H1 (cell line): ENCODE measurements at regions not wholly inside any gene's neighbourhood (a gene's known extent, or its start where the extent isn't known, plus 50 kb on each side); places are given as distances from the start of the nearest gene placed in this dataset.

ENCODE experiments used
- CTCF ChIA-PET: fragments of 300-600 bp; sonication (Branson Sonifier 250); formaldehyde crosslinking; loops from one replicate; lab custom pipeline; 2021; ENCODE audit not compliant: partially characterized antibody; lab: Charles Lee
- POLR2A ChIA-PET: fragments of 300-600 bp; sonication (Branson Sonifier 250); formaldehyde crosslinking; loops from one replicate; lab custom pipeline; 2021; ENCODE audit warnings: inconsistent platforms; ENCODE audit not compliant: partially characterized antibody; lab: Charles Lee
- DNase-seq, 2 experiments: peaks; one replicate each; pipeline versions ENCODE4 v3.0.0 to v3.0.0-alpha.2; 2010 to 2022; ENCODE audit warnings: low spot score in 2 of 2, low read depth in 1 of 2, mixed read lengths in 1 of 2
- FAIRE-seq: peaks from 2 replicates; lab custom pipeline; 2011; peaks lifted over from hg19 to GRCh38; lab: Jason Lieb, UNC
- H2AFZ ChIP-seq: 2 replicates; pipeline ENCODE4 v1.8.1; 2012; ENCODE audit warnings: low read length, inconsistent platforms
- H2AK5ac ChIP-seq: 2 replicates; pipeline ENCODE4 v1.6.1; 2013; ENCODE audit warnings: low read depth, low read length
- H2BK120ac ChIP-seq: replicated peaks from 2 replicates; pipeline ENCODE3; 2013; ENCODE audit warnings: low read depth, low read length, inconsistent platforms
- H2BK12ac ChIP-seq: 2 replicates; pipeline ENCODE4 v1.6.1; 2013; ENCODE audit warnings: low read depth, low read length
- H2BK15ac ChIP-seq: 2 replicates; pipeline ENCODE4 v1.6.1; 2013; ENCODE audit warnings: low read length
- H2BK20ac ChIP-seq: 2 replicates; pipeline ENCODE4 v1.6.1; 2013; ENCODE audit warnings: low read length
- H2BK5ac ChIP-seq: 2 replicates; pipeline ENCODE4 v1.6.1; 2013; ENCODE audit warnings: low read depth, low read length
- H3K14ac ChIP-seq: 2 replicates; pipeline ENCODE4 v1.6.1; 2013; ENCODE audit warnings: inconsistent platforms; ENCODE audit not compliant: insufficient read length
- H3K18ac ChIP-seq: 2 replicates; pipeline ENCODE4 v1.6.1; 2013; ENCODE audit warnings: low read length; ENCODE audit errors: extremely low read depth
- H3K23ac ChIP-seq: 2 replicates; pipeline ENCODE4 v1.6.1; 2013; ENCODE audit warnings: inconsistent platforms; ENCODE audit not compliant: insufficient read length
- H3K23me2 ChIP-seq: 2 replicates; pipeline ENCODE4 v1.6.1; 2013; ENCODE audit warnings: low read depth, low read length
- H3K27ac ChIP-seq: 2 replicates; pipeline ENCODE4 v1.6.1; 2011; ENCODE audit warnings: low read depth, low read length, inconsistent platforms
- H3K27me3 ChIP-seq, 4 experiments: replicated peaks in 1 of 4; 1 replicate in 1 of 4; 2 replicates in 3 of 4; pipeline versions ENCODE4 v1.6.1 to v1.8.1; 2011 to 2013; ENCODE audit warnings: low read length in 3 of 4, mild to moderate bottlenecking in 3 of 4, inconsistent platforms in 2 of 4, mixed read lengths in 2 of 4, moderate library complexity in 1 of 4; ENCODE audit not compliant: control insufficient read depth in 3 of 4, insufficient read depth in 3 of 4; ENCODE audit errors: extremely low read depth in 1 of 4
- H3K36me3 ChIP-seq, 4 experiments: 2 replicates each; pipeline versions ENCODE4 v1.6.1 to v1.8.1; 2011 to 2013; ENCODE audit warnings: mild to moderate bottlenecking in 4 of 4, low read length in 3 of 4, moderate library complexity in 2 of 4, control low read depth in 1 of 4, inconsistent platforms in 1 of 4; ENCODE audit not compliant: insufficient read depth in 4 of 4, control insufficient read depth in 2 of 4
- H3K4ac ChIP-seq: replicated peaks from 2 replicates; pipeline ENCODE3; 2013; ENCODE audit warnings: low read length, low read depth, mixed read lengths, inconsistent platforms; ENCODE audit not compliant: insufficient read length
- H3K4me1 ChIP-seq, 4 experiments: replicated peaks in 1 of 4; 1 replicate in 1 of 4; 2 replicates in 3 of 4; pipeline versions ENCODE4 v1.6.1 to v1.8.1; 2011 to 2013; ENCODE audit warnings: low read length in 3 of 4, inconsistent platforms in 2 of 4, mixed read lengths in 1 of 4; ENCODE audit not compliant: insufficient read depth in 4 of 4, control insufficient read depth in 3 of 4
- H3K4me2 ChIP-seq, 2 experiments: 2 replicates each; pipeline versions ENCODE4 v1.6.1 to v1.8.1; 2011 to 2013; ENCODE audit warnings: low read depth in 2 of 2, low read length in 2 of 2, control low read depth in 1 of 2, inconsistent platforms in 1 of 2, mild to moderate bottlenecking in 1 of 2; ENCODE audit not compliant: insufficient read depth in 1 of 2
- H3K4me3 ChIP-seq, 4 experiments: fragments of 200-600, 300-600 bp in 1 of 4; sonication (generic), shearing (Covaris generic), sonication (Bioruptor Twin) in 1 of 4; 2 replicates each; pipeline versions ENCODE4 v1.5.1 to v1.8.1; 2011 to 2016; ENCODE audit warnings: low read length in 4 of 4, low read depth in 3 of 4, control low read depth in 2 of 4, inconsistent platforms in 2 of 4, mild to moderate bottlenecking in 2 of 4, mixed read lengths in 1 of 4, moderate library complexity in 1 of 4; ENCODE audit not compliant: insufficient read depth in 2 of 4; ENCODE audit errors: extremely low read depth in 1 of 4
- H3K56ac ChIP-seq: replicated peaks from 2 replicates; pipeline ENCODE3; 2013; ENCODE audit warnings: low read depth, mild to moderate bottlenecking, mixed read lengths, low read length, inconsistent platforms; ENCODE audit not compliant: insufficient read length
- H3K79me1 ChIP-seq: 2 replicates; pipeline ENCODE4 v1.6.1; 2013; ENCODE audit warnings: low read depth, low read length, control low read depth
- H3K79me2 ChIP-seq, 2 experiments: 2 replicates each; pipeline versions ENCODE4 v1.6.1 to v1.8.1; 2012 to 2013; ENCODE audit warnings: low read length in 2 of 2, mild to moderate bottlenecking in 2 of 2, inconsistent platforms in 1 of 2; ENCODE audit not compliant: insufficient read depth in 2 of 2, control insufficient read depth in 1 of 2
- H3K9ac ChIP-seq, 4 experiments: replicated peaks in 1 of 4; 1 replicate in 1 of 4; 2 replicates in 3 of 4; pipeline versions ENCODE4 v1.6.1 to v1.8.1; 2011 to 2013; ENCODE audit warnings: low read depth in 3 of 4, low read length in 3 of 4, control low read depth in 2 of 4, mild to moderate bottlenecking in 2 of 4, moderate library complexity in 2 of 4, inconsistent platforms in 1 of 4; ENCODE audit errors: extremely low read depth in 1 of 4
- H3K9me3 ChIP-seq, 2 experiments: 2 replicates each; pipeline versions ENCODE4 v1.6.1 to v1.8.1; 2012 to 2013; ENCODE audit warnings: mild to moderate bottlenecking in 2 of 2, moderate library complexity in 2 of 2, control low read depth in 1 of 2, inconsistent platforms in 1 of 2, low read depth in 1 of 2, low read length in 1 of 2, mixed read lengths in 1 of 2; ENCODE audit not compliant: insufficient read depth in 2 of 2
- H4K20me1 ChIP-seq, 2 experiments: replicated peaks in 1 of 2; 2 replicates each; pipeline versions ENCODE3 to v1.8.1; 2011 to 2013; ENCODE audit warnings: inconsistent platforms in 2 of 2, low read length in 2 of 2, mild to moderate bottlenecking in 1 of 2; ENCODE audit not compliant: insufficient read depth in 2 of 2, control insufficient read depth in 1 of 2
- H4K5ac ChIP-seq: 2 replicates; pipeline ENCODE4 v1.6.1; 2013; ENCODE audit warnings: low read length, low read depth, mixed read lengths, inconsistent platforms; ENCODE audit not compliant: insufficient read length
- H4K8ac ChIP-seq: 2 replicates; pipeline ENCODE4 v1.8.0; 2013; ENCODE audit warnings: mild to moderate bottlenecking, moderate library complexity, low read length, inconsistent platforms; ENCODE audit not compliant: insufficient read depth; ENCODE audit errors: extremely low read depth
- H4K91ac ChIP-seq: replicated peaks from 2 replicates; pipeline ENCODE3; 2013; ENCODE audit warnings: low read length, mixed read lengths, inconsistent platforms; ENCODE audit not compliant: insufficient read length
- CEBPB ChIP-seq: IDR thresholded peaks from 2 replicates; pipeline ENCODE4 v1.6.1; 2012; ENCODE audit warnings: low read depth, low read length
- EP300 ChIP-seq, 2 experiments: IDR thresholded peaks; 1 replicate in 1 of 2; 2 replicates in 1 of 2; pipeline ENCODE4 v1.6.1; 2011 to 2012; ENCODE audit warnings: low read depth in 2 of 2, low read length in 2 of 2, mild to moderate bottlenecking in 2 of 2, borderline replicate concordance in 1 of 2, inconsistent platforms in 1 of 2, moderate library complexity in 1 of 2
- EZH2 ChIP-seq: fragments of 200-600 bp; sonication (generic); IDR thresholded peaks from 2 replicates; pipeline ENCODE4 v1.7.1; 2012; ENCODE audit warnings: low read depth, mild to moderate bottlenecking, moderate library complexity, low read length, inconsistent platforms; ENCODE audit not compliant: severe bottlenecking
- FOSL1 ChIP-seq: IDR thresholded peaks from 2 replicates; pipeline ENCODE4 v1.6.1; 2011; ENCODE audit warnings: mild to moderate bottlenecking, low read depth, low read length, moderate library complexity; ENCODE audit not compliant: insufficient read depth
- KDM5A ChIP-seq: fragments of 200-600 bp; IDR thresholded peaks from 2 replicates; pipeline ENCODE4 v1.7.1; 2012; ENCODE audit warnings: mild to moderate bottlenecking, low read length, inconsistent platforms, mixed read lengths
- POLR2A ChIP-seq, 2 experiments: IDR thresholded peaks; 1 replicate in 1 of 2; 2 replicates in 1 of 2; pipeline ENCODE4 v1.6.1; 2011; ENCODE audit warnings: low read depth in 2 of 2, low read length in 2 of 2, mild to moderate bottlenecking in 2 of 2; ENCODE audit errors: control extremely low read depth in 1 of 2
- RNF2 ChIP-seq: fragments of 200-900, 300-1000 bp; sonication (generic); IDR thresholded peaks from 2 replicates; pipeline ENCODE4 v1.7.1; 2016; ENCODE audit warnings: borderline replicate concordance, low read depth, mild to moderate bottlenecking, antibody characterized with exemption, low read length; ENCODE audit not compliant: poor library complexity, severe bottlenecking; ENCODE audit errors: missing control alignments
- SIX5 ChIP-seq: IDR thresholded peaks from 2 replicates; pipeline ENCODE4 v1.6.1; 2011; ENCODE audit warnings: mild to moderate bottlenecking, low read depth, low read length
- SP1 ChIP-seq: IDR thresholded peaks from 2 replicates; pipeline ENCODE4 v1.6.1; 2011; ENCODE audit warnings: low read depth, low read length
- SRF ChIP-seq: IDR thresholded peaks from 2 replicates; pipeline ENCODE4 v1.6.1; 2011; ENCODE audit warnings: mild to moderate bottlenecking, low read depth, low read length, moderate library complexity
- SUZ12 ChIP-seq: fragments of 200-600 bp; sonication (generic); IDR thresholded peaks from 2 replicates; pipeline ENCODE4 v1.6.1; 2012; ENCODE audit warnings: mild to moderate bottlenecking, inconsistent platforms, low read length, moderate library complexity, mixed read lengths
- WGBS, 2 experiments: shearing (Covaris generic) in 1 of 2; methylation state at CpG; one replicate each; pipeline versions ENCODE4 v1.1.6 to v1.1.7; 2013 to 2015; ENCODE audit warnings: low lambda C conversion rate in 2 of 2, mixed read lengths in 2 of 2, inconsistent platforms in 1 of 2, low coverage in 1 of 2, missing lambda C conversion rate in 1 of 2; ENCODE audit not compliant: insufficient replicate concordance in 2 of 2, insufficient coverage in 1 of 2, insufficient read length in 1 of 2; ENCODE audit errors: extremely low coverage in 1 of 2, missing lambda C conversion rate in 1 of 2; 5-methylcytosine and 5-hydroxymethylcytosine counted together

DNA sequence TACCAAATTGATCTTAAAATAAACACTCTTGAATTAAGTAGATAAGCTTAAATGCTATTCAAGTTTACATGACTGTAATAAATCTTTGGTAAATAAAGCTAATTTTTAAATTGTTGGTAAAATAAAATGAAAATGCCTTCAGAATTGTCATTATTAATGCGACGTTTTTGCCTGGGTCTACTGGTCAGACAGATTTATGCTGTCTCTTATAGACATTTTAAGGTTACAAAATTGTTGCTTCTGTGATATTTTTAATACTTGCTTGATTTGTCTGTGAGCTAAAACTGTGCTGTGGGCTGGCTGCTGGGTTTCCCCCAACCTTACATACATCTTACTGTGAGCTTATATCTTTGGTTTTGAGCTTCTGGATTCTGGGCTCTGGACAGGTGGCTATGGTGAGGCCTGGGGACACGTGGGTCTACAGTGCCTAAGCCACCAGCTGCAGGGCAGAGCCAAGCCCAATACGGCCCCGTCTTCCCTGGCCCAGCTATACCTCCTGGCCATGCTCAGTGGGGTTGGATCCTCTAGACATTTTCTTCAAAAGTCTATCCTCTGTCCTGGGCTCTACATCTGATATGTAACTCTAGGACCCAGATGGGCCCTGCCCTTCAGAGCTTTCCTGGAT lies 81.4 kb downstream of the ETS2 start:
- Histone ChIP-seq H3K27me3 (no peaks in the 10 kb centered on the region), H3K9ac (no peak overlapping the region), H2AFZ (no peak overlapping the region), H2BK120ac (no peak overlapping the region), H3K27ac (no peak overlapping the region), H3K4ac (no peak overlapping the region), H2BK12ac (no peak overlapping the region), H3K14ac (no peak overlapping the region), H3K23ac (no peak overlapping the region), H3K79me1 (no peaks in the 10 kb centered on the region), H4K20me1 (no peaks in the 10 kb centered on the region), H3K18ac (no peak overlapping the region), H2BK20ac (no peak overlapping the region), H4K91ac (no peak overlapping the region), H3K23me2 (no peaks in the 10 kb centered on the region), H4K8ac (no peak overlapping the region), H3K79me2 (no peaks in the 10 kb centered on the region), H2AK5ac (no peak overlapping the region), H2BK5ac (no peak overlapping the region), H3K4me3 (no peak overlapping the region), H3K4me1 (no peaks in the 10 kb centered on the region), H3K4me2 (no peak overlapping the region), H4K5ac (no peak overlapping the region), H3K36me3 (no peaks in the 10 kb centered on the region), H3K56ac (no peak overlapping the region), H2BK15ac (no peak overlapping the region), H3K9me3 (peaks cover 11 to 15% of the 10 kb centered on the region in 2 experiments)
- ChIA-PET POLR2A (no interaction called here), CTCF (interaction anchor here (1.2 to 1.3 kb wide), 2 partner anchors 10 to 218 kb away, joined by 3 to 4 read pairs; no protein-coding TSS in a partner anchor)
- DNase-seq (no peak), FAIRE-seq (no peak)
- WGBS, 2 experiments = 81% methylated on average over 5 of the region's 5 CpGs; no CpG with 5 or more reads in 1 of the 2 experiments
- TF ChIP-seq SIX5 = no peak
- TF ChIP-seq KDM5A = no peak
- no peak for TF ChIP-seq RNF2
- TF ChIP-seq POLR2A (IDR thresholded peaks at IDR 0.05; ENCODE audit: control extremely low read depth in 1 of 2, low read depth in 2 of 2, low read length in 2 of 2) = no peak
- TF ChIP-seq FOSL1 = no peak
- no peak for TF ChIP-seq CEBPB
- TF ChIP-seq EZH2 = no peak
- no peak for TF ChIP-seq SRF
- TF ChIP-seq SP1 = no peak
- TF ChIP-seq SUZ12 = no peak
- TF ChIP-seq EP300 (IDR thresholded peaks at IDR 0.05; ENCODE audit: borderline replicate concordance in 1 of 2, low read depth in 2 of 2, low read length in 2 of 2) = no peak
